MM.1S (cell line): ENCODE measurements at regions not wholly inside any gene's neighbourhood (a gene's known extent, or its start where the extent isn't known, plus 50 kb on each side); places are given as distances from the start of the nearest gene placed in this dataset.

Experiments used
- CTCF ChIP-seq: fragments of 300-600 bp; sonication (generic); IDR thresholded peaks from 2 replicates; pipeline ENCODE4 v1.5.1; 2016; ENCODE audit warnings: antibody characterized with exemption, low read length, mixed read lengths
- EZH2 ChIP-seq: fragments of 300-600 bp; sonication (generic); optimal IDR thresholded peaks from 2 replicates; pipeline ENCODE3; 2017; ENCODE audit warnings: low read depth, mild to moderate bottlenecking, antibody characterized with exemption, low read length, mixed read lengths
- EZH2phosphoT487 ChIP-seq: fragments of 300-600 bp; sonication (generic); IDR thresholded peaks from 2 replicates; pipeline ENCODE4 v1.6.1; 2018; ENCODE audit warnings: antibody characterized with exemption, low read length

GRCh38 chr1:30095051-30095450 is 628.3 kb downstream of the MATN1 start:
- TF ChIP-seq CTCF (no peak), EZH2 (no peak), EZH2phosphoT487 (no peak)
